Common myeloid progenitor, CD34-positive (primary cell): ENCODE measurements at regions not wholly inside any gene's neighbourhood (a gene's known extent, or its start where the extent isn't known, plus 50 kb on each side); places are given as distances from the start of the nearest gene placed in this dataset.

Experiments
- CTCF ChIA-PET: fragments of 350-600 bp; sonication (Branson Sonifier 250); formaldehyde crosslinking; loops from one replicate; lab custom pipeline; 2021; ENCODE audit warnings: antibody characterized with exemption; lab: Charles Lee
- POLR2A ChIA-PET: fragments of 350-600 bp; sonication (Branson Sonifier 250); formaldehyde crosslinking; loops from one replicate; lab custom pipeline; 2021; ENCODE audit warnings: antibody characterized with exemption; lab: Charles Lee
- DNase-seq, 3 donors: peaks; one replicate each; pipeline versions ENCODE4 v3.0.0 to v3.0.0-alpha.2; 2013
- H3K27ac ChIP-seq, 2 experiments: 1 replicate in 1 of 2; 2 replicates in 1 of 2; pipeline ENCODE4 v1.7.0; 2013; ENCODE audit warnings: inconsistent platforms in 2 of 2, low read length in 2 of 2, mild to moderate bottlenecking in 2 of 2, low read depth in 1 of 2, moderate library complexity in 1 of 2; ENCODE audit not compliant: severe bottlenecking in 2 of 2, insufficient read depth in 1 of 2, poor library complexity in 1 of 2
- H3K27me3 ChIP-seq, 5 experiments: replicated peaks in 2 of 5; 1 replicate in 3 of 5; 2 replicates in 2 of 5; pipeline versions ENCODE4 v1.6.1 to v1.7.0; 2013; ENCODE audit warnings: low read length in 4 of 5, mild to moderate bottlenecking in 2 of 5, moderate library complexity in 2 of 5, inconsistent platforms in 1 of 5; ENCODE audit not compliant: insufficient read depth in 5 of 5, control insufficient read depth in 4 of 5
- H3K36me3 ChIP-seq, 4 experiments: 1 replicate in 2 of 4; 2 replicates in 2 of 4; pipeline versions ENCODE4 v1.6.1 to v1.7.0; 2013; ENCODE audit warnings: low read length in 3 of 4, control low read depth in 1 of 4, mild to moderate bottlenecking in 1 of 4; ENCODE audit not compliant: control insufficient read depth in 4 of 4, insufficient read depth in 4 of 4
- H3K4me1 ChIP-seq, 4 experiments: 1 replicate in 3 of 4; 2 replicates in 1 of 4; pipeline versions ENCODE4 v1.6.1 to v1.7.1; 2013; ENCODE audit warnings: low read length in 3 of 4, mild to moderate bottlenecking in 3 of 4, control low read depth in 1 of 4, inconsistent platforms in 1 of 4, moderate library complexity in 1 of 4; ENCODE audit not compliant: control insufficient read depth in 4 of 4, insufficient read depth in 4 of 4; ENCODE audit errors: control extremely low read depth in 1 of 4
- H3K4me3 ChIP-seq, 7 experiments: 1 replicate in 4 of 7; 2 replicates in 3 of 7; pipeline versions ENCODE4 v1.5.1 to v1.7.0; 2013; ENCODE audit warnings: mild to moderate bottlenecking in 7 of 7, low read length in 6 of 7, moderate library complexity in 6 of 7, inconsistent platforms in 2 of 7, low read depth in 2 of 7, control low read depth in 1 of 7; ENCODE audit not compliant: insufficient read depth in 4 of 7, control insufficient read depth in 1 of 7; ENCODE audit errors: extremely low read depth in 1 of 7
- H3K9me3 ChIP-seq, 5 experiments: 1 replicate in 4 of 5; 2 replicates in 1 of 5; pipeline versions ENCODE4 v1.6.1 to v1.7.1; 2013; ENCODE audit warnings: low read length in 4 of 5, mild to moderate bottlenecking in 2 of 5, inconsistent platforms in 1 of 5, low read depth in 1 of 5, moderate library complexity in 1 of 5; ENCODE audit not compliant: control insufficient read depth in 4 of 5, insufficient read depth in 2 of 5; ENCODE audit errors: control extremely low read depth in 1 of 5
- WGBS: methylation state at CpG from one replicate; pipeline ENCODE4 v1.1.5; 2013; ENCODE audit not compliant: insufficient coverage; 5-methylcytosine and 5-hydroxymethylcytosine counted together

- Histone ChIP-seq H3K27me3 (no peaks in the 10 kb centered on the region), H3K4me1 (no peaks in the 10 kb centered on the region), H3K4me3 (no peak overlapping the region), H3K36me3 (no peaks in the 10 kb centered on the region), H3K27ac (no peak overlapping the region), H3K9me3 (peaks cover 0 to 1% (median 0%) of the 10 kb centered on the region in 5 experiments)
- CTCF ChIA-PET: no interaction called here
- no peak for DNase-seq
- WGBS: 82% methylated on average over 2 of the region's 2 CpGs
- POLR2A ChIA-PET: no interaction called here
Observed at GRCh38 chr3:103963599-103963998, 1403.1 kb upstream of the ALCAM start.

- Histone ChIP-seq H3K4me1 (no peaks in the 10 kb centered on the region), H3K4me3 (no peak overlapping the region), H3K27ac (no peak overlapping the region), H3K36me3 (no peaks in the 10 kb centered on the region), H3K27me3 (no peaks in the 10 kb centered on the region), H3K9me3 (peaks cover 0 to 1% (median 0%) of the 10 kb centered on the region in 5 experiments)
- WGBS: 95% methylated on average over 9 of the region's 9 CpGs
- CTCF ChIA-PET: no interaction called here
- POLR2A ChIA-PET: no interaction called here
- no peak for DNase-seq
Observed at GRCh38 chr3:103965764-103966163, 1400.9 kb upstream of the ALCAM start.

- H3K4me3 ChIP-seq: no peak overlapping the region
- no peaks in the 10 kb centered on the region for H3K9me3 ChIP-seq
- CTCF ChIA-PET: no interaction called here
- H3K4me1 ChIP-seq: no peaks in the 10 kb centered on the region
- H3K27ac ChIP-seq: no peak overlapping the region
- 97% methylated on average over 3 of the region's 3 CpGs for WGBS
- no peak for DNase-seq
- no peaks in the 10 kb centered on the region for H3K27me3 ChIP-seq
- no peaks in the 10 kb centered on the region for H3K36me3 ChIP-seq
- POLR2A ChIA-PET: no interaction called here
Observed at GRCh38 chr3:103966749-103967148, 1400.0 kb upstream of the ALCAM start.

- WGBS: 71% methylated on average over 1 of the region's 2 CpGs
- POLR2A ChIA-PET: no interaction called here
- DNase-seq: no peak
- no peaks in the 10 kb centered on the region for H3K27me3 ChIP-seq
- no peak overlapping the region for H3K4me3 ChIP-seq
- H3K9me3 ChIP-seq: no peaks in the 10 kb centered on the region
- no peak overlapping the region for H3K27ac ChIP-seq
- H3K4me1 ChIP-seq: no peaks in the 10 kb centered on the region
- CTCF ChIA-PET: no interaction called here
- no peaks in the 10 kb centered on the region for H3K36me3 ChIP-seq
Observed at GRCh38 chr3:103968131-103968530, 1398.6 kb upstream of the ALCAM start.

GRCh38 chr3:103968751-103969150 lies 1398.0 kb upstream of the ALCAM start:
- Histone ChIP-seq H3K36me3 (no peaks in the 10 kb centered on the region), H3K27me3 (no peaks in the 10 kb centered on the region), H3K4me3 (no peak overlapping the region), H3K4me1 (no peaks in the 10 kb centered on the region), H3K27ac (no peak overlapping the region), H3K9me3 (no peaks in the 10 kb centered on the region)
- ChIA-PET CTCF (no interaction called here), POLR2A (no interaction called here)
- no peak for DNase-seq
- no CpG with 5 or more reads among the region's 1 CpG for WGBS

GRCh38 chr3:103976931-103977339 lies 1389.8 kb upstream of the ALCAM start:
- no peak for DNase-seq
- Histone ChIP-seq H3K4me3 (no peak overlapping the region), H3K27me3 (no peaks in the 10 kb centered on the region), H3K4me1 (no peaks in the 10 kb centered on the region), H3K9me3 (no peaks in the 10 kb centered on the region), H3K27ac (no peak overlapping the region), H3K36me3 (no peaks in the 10 kb centered on the region)
- POLR2A ChIA-PET: no interaction called here
- CTCF ChIA-PET: no interaction called here
- WGBS: no CpG with 5 or more reads among the region's 1 CpG

GRCh38 chr3:103977417-103977816 lies 1389.3 kb upstream of the ALCAM start:
- Histone ChIP-seq H3K9me3 (no peaks in the 10 kb centered on the region), H3K27me3 (no peaks in the 10 kb centered on the region), H3K4me1 (no peaks in the 10 kb centered on the region), H3K27ac (no peak overlapping the region), H3K4me3 (no peak overlapping the region), H3K36me3 (no peaks in the 10 kb centered on the region)
- DNase-seq: no peak
- POLR2A ChIA-PET: no interaction called here
- no CpG with 5 or more reads among the region's 2 CpGs for WGBS
- CTCF ChIA-PET: interaction anchor here (1.2 kb wide), 1 partner anchor 15 kb away, joined by 4 read pairs; no protein-coding TSS in a partner anchor
